Neural progenitor cell (in vitro differentiated cells): ENCODE measurements at regions not wholly inside any gene's neighbourhood (a gene's known extent, or its start where the extent isn't known, plus 50 kb on each side); places are given as distances from the start of the nearest gene placed in this dataset.

ENCODE experiments used
- DNase-seq: peaks from one replicate; pipeline ENCODE4 v3.0.0-alpha.2; 2016; ENCODE audit warnings: low spot score
- H2AFZ ChIP-seq: fragments of 200-600 bp; sonication (generic); replicated peaks from 2 replicates; pipeline ENCODE4 v1.6.1; 2016; ENCODE audit warnings: antibody characterized with exemption
- H3F3A ChIP-seq: fragments of 200-600 bp; sonication (generic); 2 replicates; pipeline ENCODE4 v1.6.1; 2016; ENCODE audit warnings: antibody characterized with exemption, low read depth
- H3K27ac ChIP-seq: fragments of 200-600 bp; sonication (generic); 2 replicates; pipeline ENCODE4 v1.5.1; 2016; ENCODE audit warnings: mild to moderate bottlenecking
- H3K27me3 ChIP-seq: fragments of 200-600 bp; sonication (generic); 2 replicates; pipeline ENCODE4 v1.6.1; 2016; ENCODE audit warnings: mild to moderate bottlenecking, moderate library complexity
- H3K36me3 ChIP-seq: fragments of 200-600 bp; sonication (generic); 2 replicates; pipeline ENCODE4 v1.5.1; 2016
- H3K4me1 ChIP-seq: fragments of 200-600 bp; sonication (generic); 2 replicates; pipeline ENCODE4 v1.6.1; 2016; ENCODE audit warnings: mixed run types
- H3K4me2 ChIP-seq: fragments of 200-600 bp; sonication (generic); 2 replicates; pipeline ENCODE4 v1.6.1; 2016
- H3K4me3 ChIP-seq: fragments of 200-600 bp; sonication (generic); 2 replicates; pipeline ENCODE4 v1.5.1; 2016
- H3K79me2 ChIP-seq: fragments of 200-600 bp; sonication (generic); 2 replicates; pipeline ENCODE4 v1.6.1; 2016; ENCODE audit warnings: low read depth
- H3K9ac ChIP-seq: fragments of 200-600 bp; sonication (generic); 2 replicates; pipeline ENCODE4 v1.6.1; 2016
- H3K9me3 ChIP-seq: fragments of 200-600 bp; sonication (generic); 2 replicates; pipeline ENCODE4 v1.5.1; 2016; ENCODE audit warnings: low read depth
- H4K20me1 ChIP-seq: fragments of 200-600 bp; sonication (generic); 2 replicates; pipeline ENCODE4 v1.6.1; 2016; ENCODE audit warnings: low read depth
- H3K27ac Mint-ChIP-seq: 3 replicates; pipeline ENCODE4 v1.8.0; 2021; ENCODE audit warnings: mixed read lengths
- H3K27me3 Mint-ChIP-seq: 2 replicates; pipeline ENCODE4 v1.8.0; 2022; ENCODE audit warnings: low read depth, mild to moderate bottlenecking, inconsistent platforms, moderate library complexity, mixed read lengths; ENCODE audit not compliant: insufficient read depth
- H3K36me3 Mint-ChIP-seq: 3 replicates; pipeline ENCODE4 v1.8.0; 2021; ENCODE audit warnings: mixed read lengths
- H3K4me1 Mint-ChIP-seq: 3 replicates; pipeline ENCODE4 v1.8.0; 2021; ENCODE audit warnings: mixed read lengths
- H3K4me3 Mint-ChIP-seq: 3 replicates; pipeline ENCODE4 v1.8.0; 2021; ENCODE audit warnings: mild to moderate bottlenecking, moderate library complexity, mixed read lengths
- H3K9me3 Mint-ChIP-seq: 3 replicates; pipeline ENCODE4 v1.8.0; 2020; ENCODE audit warnings: mixed read lengths
- CTCF ChIP-seq: fragments of 200-600 bp; sonication (generic); IDR thresholded peaks from 2 replicates; pipeline ENCODE4 v1.5.1; 2017; ENCODE audit warnings: antibody characterized with exemption, mild to moderate bottlenecking
- EZH2 ChIP-seq: fragments of 200-600 bp; sonication (generic); IDR thresholded peaks from 2 replicates; pipeline ENCODE4 v1.6.1; 2017; ENCODE audit warnings: antibody characterized with exemption, mild to moderate bottlenecking, moderate library complexity
- EZH2phosphoT487 ChIP-seq: fragments of 200-600 bp; sonication (generic); IDR thresholded peaks from 2 replicates; pipeline ENCODE4 v1.6.1; 2017; ENCODE audit warnings: antibody characterized with exemption

- no peaks in the 10 kb centered on the region for H3K9me3 ChIP-seq
- Mint-ChIP-seq H3K9me3 (no peaks in the 10 kb centered on the region), H3K36me3 (no peaks in the 10 kb centered on the region), H3K4me1 (no peaks in the 10 kb centered on the region), H3K4me3 (no peak overlapping the region), H3K27ac (no peak overlapping the region), H3K27me3 (peaks cover 2% of the 10 kb centered on the region)
- H3K4me1 ChIP-seq = no peaks in the 10 kb centered on the region
- DNase-seq = no peak
- H2AFZ ChIP-seq = no peak overlapping the region
- no peak overlapping the region for H3K4me3 ChIP-seq
- no peak overlapping the region for H3K4me2 ChIP-seq
- H3K79me2 ChIP-seq = no peaks in the 10 kb centered on the region
- H3K27ac ChIP-seq = no peak overlapping the region
- TF ChIP-seq EZH2 (no peak), CTCF (no peak), EZH2phosphoT487 (no peak)
- no peak overlapping the region for H3K9ac ChIP-seq
- no peaks in the 10 kb centered on the region for H3F3A ChIP-seq
- H4K20me1 ChIP-seq = no peaks in the 10 kb centered on the region
- H3K27me3 ChIP-seq = no peaks in the 10 kb centered on the region
- H3K36me3 ChIP-seq = no peaks in the 10 kb centered on the region
These were observed 276.7 kb upstream of the LRIG3 start for GRCh38 chr12:59196989-59197388.

- Histone ChIP-seq H3K9ac (no peak overlapping the region), H4K20me1 (no peaks in the 10 kb centered on the region), H3K4me3 (no peak overlapping the region), H3K4me2 (no peak overlapping the region), H3K9me3 (no peaks in the 10 kb centered on the region), H3K79me2 (no peaks in the 10 kb centered on the region), H2AFZ (no peak overlapping the region), H3K4me1 (no peaks in the 10 kb centered on the region), H3K27me3 (no peaks in the 10 kb centered on the region), H3F3A (no peaks in the 10 kb centered on the region), H3K36me3 (no peaks in the 10 kb centered on the region), H3K27ac (no peak overlapping the region)
- Mint-ChIP-seq H3K9me3 (no peaks in the 10 kb centered on the region), H3K27ac (no peak overlapping the region), H3K27me3 (no peaks in the 10 kb centered on the region), H3K36me3 (no peaks in the 10 kb centered on the region), H3K4me1 (no peaks in the 10 kb centered on the region), H3K4me3 (no peak overlapping the region)
- DNase-seq = peak; percentile 7
- TF ChIP-seq EZH2phosphoT487 = no peak
- peak; percentile 30 for TF ChIP-seq CTCF
These were observed 274.5 kb upstream of the LRIG3 start for GRCh38 chr12:59194794-59195193.

GRCh38 chr12:59193476-59194050, 273.3 kb upstream of the LRIG3 start:
- no peak overlapping the region for H3K4me2 ChIP-seq
- DNase-seq = no peak
- H3K27me3 ChIP-seq = no peaks in the 10 kb centered on the region
- no peaks in the 10 kb centered on the region for H3K36me3 ChIP-seq
- H3K27ac ChIP-seq = no peak overlapping the region
- no peaks in the 10 kb centered on the region for H3K9me3 ChIP-seq
- H3F3A ChIP-seq = no peaks in the 10 kb centered on the region
- no peak overlapping the region for H3K4me3 Mint-ChIP-seq
- no peak overlapping the region for H3K9ac ChIP-seq
- no peaks in the 10 kb centered on the region for H3K79me2 ChIP-seq
- H3K4me1 Mint-ChIP-seq = no peaks in the 10 kb centered on the region
- H3K27me3 Mint-ChIP-seq = no peaks in the 10 kb centered on the region
- no peaks in the 10 kb centered on the region for H4K20me1 ChIP-seq
- H3K36me3 Mint-ChIP-seq = no peaks in the 10 kb centered on the region
- no peak overlapping the region for H3K4me3 ChIP-seq
- TF ChIP-seq EZH2 (no peak), EZH2phosphoT487 (no peak), CTCF (no peak)
- no peak overlapping the region for H3K27ac Mint-ChIP-seq
- H3K9me3 Mint-ChIP-seq = no peaks in the 10 kb centered on the region
- no peaks in the 10 kb centered on the region for H3K4me1 ChIP-seq
- no peak overlapping the region for H2AFZ ChIP-seq
